PFSK-1 (cell line): ENCODE measurements at regions not wholly inside any gene's neighbourhood (a gene's known extent, or its start where the extent isn't known, plus 50 kb on each side); places are given as distances from the start of the nearest gene placed in this dataset.
A peak's percentile ranks its signal among the peaks of the same experiment; 100 is the strongest.

ENCODE experiments used
- FOXP2 ChIP-seq: optimal IDR thresholded peaks from 2 replicates; pipeline ENCODE3; 2011; ENCODE audit warnings: borderline replicate concordance, control low read depth, inconsistent platforms; ENCODE audit not compliant: insufficient read depth; ENCODE audit errors: extremely low read length, extremely low read depth
- POLR2AphosphoS5 ChIP-seq: IDR thresholded peaks from 2 replicates; pipeline ENCODE4 v1.6.1; 2012; ENCODE audit warnings: low read depth, mild to moderate bottlenecking, control low read depth, low read length, moderate library complexity
- REST ChIP-seq, 2 experiments: IDR thresholded peaks; 2 replicates each; pipeline versions ENCODE4 v1.6.1 to v1.8.0; 2011 to 2012; ENCODE audit warnings: low read depth in 2 of 2, low read length in 2 of 2, control low read depth in 1 of 2, inconsistent platforms in 1 of 2, mild to moderate bottlenecking in 1 of 2, moderate library complexity in 1 of 2; ENCODE audit not compliant: insufficient read depth in 1 of 2
- SIN3A ChIP-seq: IDR thresholded peaks from 2 replicates; pipeline ENCODE4 v1.6.1; 2012; ENCODE audit warnings: mild to moderate bottlenecking, low read length, moderate library complexity, borderline replicate concordance; ENCODE audit not compliant: insufficient read depth
- TAF1 ChIP-seq: IDR thresholded peaks from 2 replicates; pipeline ENCODE4 v1.6.1; 2012; ENCODE audit warnings: low read length, control low read depth, borderline replicate concordance; ENCODE audit not compliant: insufficient read depth

- TF ChIP-seq FOXP2 = no peak
- no peak for TF ChIP-seq SIN3A
- TF ChIP-seq REST (IDR thresholded peaks at IDR 0.05; ENCODE audit: insufficient read depth in 1 of 2, low read depth in 2 of 2, low read length in 2 of 2) = no peak
- TF ChIP-seq TAF1 = no peak
Measured at GRCh38 chr12:124506832-124507153, 60.6 kb downstream of the NCOR2 start.

GRCh38 chr12:124506145-124506831, 61.1 kb downstream of the NCOR2 start:
- peak in 1 of 2 experiments; percentile 73; a peak in 1 of 4 replicates for TF ChIP-seq REST (IDR thresholded peaks at IDR 0.05; ENCODE audit: insufficient read depth in 1 of 2, low read depth in 2 of 2, low read length in 2 of 2)
- TF ChIP-seq SIN3A = peak; percentile 89; the same call in 1 of the 2 replicates
- TF ChIP-seq POLR2AphosphoS5 = no peak

GRCh38 chr12:124505001-124505818, 62.2 kb downstream of the NCOR2 start:
- TF ChIP-seq POLR2AphosphoS5 = no peak
- no peak for TF ChIP-seq SIN3A
- no peak for TF ChIP-seq REST (IDR thresholded peaks at IDR 0.05; ENCODE audit: insufficient read depth in 1 of 2, low read depth in 2 of 2, low read length in 2 of 2)
- no peak for TF ChIP-seq TAF1
- no peak for TF ChIP-seq FOXP2

GRCh38 chr12:124504273-124505000, 63.0 kb downstream of the NCOR2 start:
- TF ChIP-seq FOXP2 = no peak
- no peak for TF ChIP-seq REST (IDR thresholded peaks at IDR 0.05; ENCODE audit: insufficient read depth in 1 of 2, low read depth in 2 of 2, low read length in 2 of 2)
- TF ChIP-seq TAF1 = no peak
- no peak for TF ChIP-seq POLR2AphosphoS5
- TF ChIP-seq SIN3A = no peak
